PC-3 (cell line): ENCODE measurements at regions not wholly inside any gene's neighbourhood (a gene's known extent, or its start where the extent isn't known, plus 50 kb on each side); places are given as distances from the start of the nearest gene placed in this dataset.

Experiments used
- ATAC-seq: fragments of 200-7000 bp; cut with Tn5 transposase; 2 replicates; pipeline ENCODE4 v1.9.1; 2020; ENCODE audit warnings: mild to moderate bottlenecking, moderate library complexity
- BruUV-seq: library from RNA; stranded (reverse); fragments of 400-500 nt; replicated peaks from 2 replicates; lab custom pipeline; 2021; lab: Mats Ljungman, UMichigan
- CTCF ChIA-PET: fragments of 300-600 bp; sonication (Branson Sonifier 250); formaldehyde crosslinking; loops from one replicate; lab custom pipeline; 2022; ENCODE audit warnings: antibody characterized with exemption; lab: Charles Lee
- POLR2A ChIA-PET: fragments of 300-600 bp; sonication (Branson Sonifier 250); formaldehyde crosslinking; loops from one replicate; lab custom pipeline; 2022; ENCODE audit warnings: antibody characterized with exemption; ENCODE audit not compliant: unreplicated experiment; lab: Charles Lee
- DNase-seq: peaks from one replicate; pipeline ENCODE4 v3.0.0-alpha.2; 2015
- H2AFZ ChIP-seq: fragments of 300-600 bp; sonication (generic); 2 replicates; pipeline ENCODE4 v1.6.0; 2016; ENCODE audit warnings: antibody characterized with exemption, low read length
- H3F3A ChIP-seq: fragments of 300-600 bp; sonication (generic); one replicate; pipeline ENCODE4 v1.6.0; 2017; ENCODE audit warnings: antibody characterized with exemption, low read length, control low read depth, mild to moderate bottlenecking; ENCODE audit not compliant: unreplicated experiment
- H3K27ac ChIP-seq: fragments of 300-600 bp; sonication (generic); 2 replicates; pipeline ENCODE4 v1.5.1; 2016; ENCODE audit warnings: mild to moderate bottlenecking, low read length
- H3K27me3 ChIP-seq: fragments of 300-600 bp; sonication (generic); 2 replicates; pipeline ENCODE4 v1.6.1; 2016; ENCODE audit warnings: low read length, mixed read lengths
- H3K36me3 ChIP-seq: fragments of 300-600 bp; sonication (generic); 2 replicates; pipeline ENCODE4 v1.6.1; 2016; ENCODE audit warnings: low read depth, mixed run types, low read length, mixed read lengths
- H3K4me1 ChIP-seq: fragments of 300-600 bp; sonication (generic); 2 replicates; pipeline ENCODE4 v1.5.1; 2016; ENCODE audit warnings: low read length; ENCODE audit not compliant: insufficient read depth
- H3K4me2 ChIP-seq: fragments of 300-600 bp; sonication (generic); 2 replicates; pipeline ENCODE4 v1.6.0; 2016; ENCODE audit warnings: low read length
- H3K4me3 ChIP-seq: fragments of 300-600 bp; sonication (generic); 2 replicates; pipeline ENCODE4 v1.5.1; 2016; ENCODE audit warnings: mild to moderate bottlenecking, low read length, mixed read lengths
- H3K79me2 ChIP-seq: fragments of 300-600 bp; sonication (generic); 2 replicates; pipeline ENCODE4 v1.6.1; 2017; ENCODE audit warnings: low read length, mixed read lengths
- H3K9ac ChIP-seq: fragments of 300-600 bp; sonication (generic); 2 replicates; pipeline ENCODE4 v1.6.0; 2016; ENCODE audit warnings: mild to moderate bottlenecking, low read length
- H3K9me2 ChIP-seq: fragments of 300-600 bp; sonication (generic); replicated peaks from 2 replicates; pipeline ENCODE4 v1.6.1; 2016; ENCODE audit warnings: mixed run types, low read length, mixed read lengths
- H3K9me3 ChIP-seq: fragments of 300-600 bp; sonication (generic); 2 replicates; pipeline ENCODE4 v1.6.1; 2016; ENCODE audit warnings: low read length, mixed read lengths
- H4K20me1 ChIP-seq: fragments of 300-600 bp; sonication (generic); 2 replicates; pipeline ENCODE4 v1.6.1; 2016; ENCODE audit warnings: low read length, mixed read lengths
- EZH2 ChIP-seq: fragments of 300-600 bp; sonication (generic); IDR thresholded peaks from one replicate; pipeline ENCODE4 v1.6.1; 2017; ENCODE audit warnings: antibody characterized with exemption, mild to moderate bottlenecking, low read length; ENCODE audit not compliant: unreplicated experiment
- EZH2phosphoT487 ChIP-seq: fragments of 300-600 bp; sonication (generic); IDR thresholded peaks from 2 replicates; pipeline ENCODE4 v1.6.1; 2018; ENCODE audit warnings: mild to moderate bottlenecking, antibody characterized with exemption, low read length, borderline replicate concordance
- intact Hi-C: fragments of 100-400 bp; cut with micrococcal nuclease; formaldehyde crosslinking; loops from 2 replicates; pipeline ENCODE4 v1.9.0; 2023
- TF ChIP-seq, protein P1 (sequence below): fragments of 300-600 bp; sonication (generic); conservative IDR thresholded peaks from 2 replicates; pipeline ENCODE4 v1.5.1; 2017; ENCODE audit warnings: antibody characterized with exemption, low read depth, mild to moderate bottlenecking, low read length

GRCh38 chr10:65313406-65313805 lies 1612.4 kb upstream of the LRRTM3 start:
- ChIA-PET POLR2A (no interaction called here), CTCF (no interaction called here)
- H4K20me1 ChIP-seq = no peaks in the 10 kb centered on the region
- H3K9ac ChIP-seq = no peak overlapping the region
- ATAC-seq (peak; percentile 53), DNase-seq (peak; percentile 82)
- H3K27me3 ChIP-seq = no peaks in the 10 kb centered on the region
- H3K79me2 ChIP-seq = no peaks in the 10 kb centered on the region
- no peak overlapping the region for H3K4me2 ChIP-seq
- intact Hi-C loops = no loop called here
- H3K9me2 ChIP-seq = no peaks in the 10 kb centered on the region
- BruUV-seq = no TSS peak
- H2AFZ ChIP-seq = no peak overlapping the region
- H3K4me3 ChIP-seq = no peak overlapping the region
- H3K9me3 ChIP-seq = no peaks in the 10 kb centered on the region
- TF ChIP-seq, protein P1, sequence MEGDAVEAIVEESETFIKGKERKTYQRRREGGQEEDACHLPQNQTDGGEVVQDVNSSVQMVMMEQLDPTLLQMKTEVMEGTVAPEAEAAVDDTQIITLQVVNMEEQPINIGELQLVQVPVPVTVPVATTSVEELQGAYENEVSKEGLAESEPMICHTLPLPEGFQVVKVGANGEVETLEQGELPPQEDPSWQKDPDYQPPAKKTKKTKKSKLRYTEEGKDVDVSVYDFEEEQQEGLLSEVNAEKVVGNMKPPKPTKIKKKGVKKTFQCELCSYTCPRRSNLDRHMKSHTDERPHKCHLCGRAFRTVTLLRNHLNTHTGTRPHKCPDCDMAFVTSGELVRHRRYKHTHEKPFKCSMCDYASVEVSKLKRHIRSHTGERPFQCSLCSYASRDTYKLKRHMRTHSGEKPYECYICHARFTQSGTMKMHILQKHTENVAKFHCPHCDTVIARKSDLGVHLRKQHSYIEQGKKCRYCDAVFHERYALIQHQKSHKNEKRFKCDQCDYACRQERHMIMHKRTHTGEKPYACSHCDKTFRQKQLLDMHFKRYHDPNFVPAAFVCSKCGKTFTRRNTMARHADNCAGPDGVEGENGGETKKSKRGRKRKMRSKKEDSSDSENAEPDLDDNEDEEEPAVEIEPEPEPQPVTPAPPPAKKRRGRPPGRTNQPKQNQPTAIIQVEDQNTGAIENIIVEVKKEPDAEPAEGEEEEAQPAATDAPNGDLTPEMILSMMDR = no peak
- no peak for TF ChIP-seq EZH2phosphoT487
- no peak for TF ChIP-seq EZH2
- H3K4me1 ChIP-seq = peaks cover 11% of the 10 kb centered on the region; the same call in 1 of the 2 replicates
- H3K36me3 ChIP-seq = no peaks in the 10 kb centered on the region
- H3F3A ChIP-seq = no peaks in the 10 kb centered on the region
- H3K27ac ChIP-seq = no peak overlapping the region

DNA sequence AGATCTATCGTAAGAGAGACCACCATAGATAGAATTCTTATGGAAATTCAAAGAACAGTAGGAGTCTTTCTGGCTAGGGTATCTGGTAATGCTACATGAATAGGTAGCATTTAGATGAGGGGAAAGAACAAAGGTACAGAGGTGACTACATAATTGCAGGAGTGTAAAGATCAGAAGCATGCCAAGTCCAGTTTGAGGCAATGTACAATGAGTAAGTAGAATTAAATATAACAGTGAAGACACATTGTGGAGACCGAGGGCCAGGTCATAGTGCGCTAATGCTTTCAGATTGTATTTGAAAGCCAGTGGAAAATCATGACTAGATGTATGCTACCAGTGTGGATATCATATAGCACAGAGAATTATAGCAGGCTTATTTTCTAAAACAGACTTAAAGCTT lies 1611.6 kb upstream of the LRRTM3 start:
- Histone ChIP-seq H3K9ac (no peak overlapping the region), H3K36me3 (no peaks in the 10 kb centered on the region), H3K4me3 (no peak overlapping the region), H3K4me1 (peaks cover 11% of the 10 kb centered on the region; the same call in 1 of the 2 replicates), H4K20me1 (no peaks in the 10 kb centered on the region), H2AFZ (no peak overlapping the region), H3K27ac (no peak overlapping the region), H3K79me2 (no peaks in the 10 kb centered on the region), H3K4me2 (no peak overlapping the region), H3K27me3 (no peaks in the 10 kb centered on the region), H3K9me2 (no peaks in the 10 kb centered on the region), H3K9me3 (no peaks in the 10 kb centered on the region), H3F3A (no peaks in the 10 kb centered on the region)
- ATAC-seq (no peak), DNase-seq (no peak)
- TF ChIP-seq EZH2 = no peak
- TF ChIP-seq EZH2phosphoT487 = no peak
- TF ChIP-seq, protein P1 = no peak
- ChIA-PET POLR2A (interaction anchor here (0.7 kb wide), 1 partner anchor 304 kb away, joined by 5 read pairs; no protein-coding TSS in a partner anchor), CTCF (no interaction called here)
- intact Hi-C loops = no loop called here
- no TSS peak for BruUV-seq

GRCh38 chr10:65319493-65319892 lies 1606.3 kb upstream of the LRRTM3 start:
- intact Hi-C loops = no loop called here
- DNase-seq (no peak), ATAC-seq (no peak)
- no peaks in the 10 kb centered on the region for H3K9me2 ChIP-seq
- no peak for TF ChIP-seq EZH2phosphoT487
- no peak for TF ChIP-seq EZH2
- TF ChIP-seq, protein P1 = no peak
- no peak overlapping the region for H3K9ac ChIP-seq
- no peak overlapping the region for H3K27ac ChIP-seq
- H2AFZ ChIP-seq = 0 out of 2 replicates have a peak overlapping the region, but pooled peaks have one; percentile 6
- H3K27me3 ChIP-seq = no peaks in the 10 kb centered on the region
- no peak overlapping the region for H3K4me3 ChIP-seq
- H3K4me2 ChIP-seq = no peak overlapping the region
- H4K20me1 ChIP-seq = no peaks in the 10 kb centered on the region
- BruUV-seq = no TSS peak
- H3K79me2 ChIP-seq = no peaks in the 10 kb centered on the region
- ChIA-PET CTCF (no interaction called here), POLR2A (no interaction called here)
- H3K4me1 ChIP-seq = no peaks in the 10 kb centered on the region
- H3K9me3 ChIP-seq = no peaks in the 10 kb centered on the region
- H3K36me3 ChIP-seq = no peaks in the 10 kb centered on the region
- H3F3A ChIP-seq = no peaks in the 10 kb centered on the region
